GM06990 (cell line): ENCODE measurements at regions not wholly inside any gene's neighbourhood (a gene's known extent, or its start where the extent isn't known, plus 50 kb on each side); places are given as distances from the start of the nearest gene placed in this dataset.
"Not testable (repeated sequence)": the region's sequence is repeated elsewhere in the genome, so short reads cannot be mapped to it uniquely, and the experiment has no call there.

Source experiments
- DNase-seq: peaks from one replicate; pipeline ENCODE4 v3.0.0-alpha.2; 2011; ENCODE audit not compliant: insufficient read length; ENCODE audit errors: extremely low read depth
- H3K27me3 ChIP-seq: replicated peaks from 2 replicates; pipeline ENCODE4 v1.6.0; 2011; ENCODE audit warnings: low read length; ENCODE audit not compliant: control insufficient read depth, insufficient read depth
- H3K36me3 ChIP-seq: 2 replicates; pipeline ENCODE4 v1.5.1; 2011; ENCODE audit warnings: low read length; ENCODE audit not compliant: control insufficient read depth, insufficient read depth
- H3K4me3 ChIP-seq: replicated peaks from 2 replicates; pipeline ENCODE4 v1.5.1; 2011; ENCODE audit warnings: low read depth, mild to moderate bottlenecking, control low read depth, low read length
- CTCF ChIP-seq: IDR thresholded peaks from 2 replicates; pipeline ENCODE4 v1.5.1; 2011; ENCODE audit warnings: low read length, control low read depth, mild to moderate bottlenecking, inconsistent platforms; ENCODE audit not compliant: insufficient read depth, poor library complexity, severe bottlenecking

GRCh38 chr2:111522231-111522768 is 361.7 kb downstream of the ANAPC1 start:
- H3K36me3 ChIP-seq: no peaks in the 10 kb centered on the region
- H3K4me3 ChIP-seq: no peak overlapping the region
- no peak for TF ChIP-seq CTCF
- H3K27me3 ChIP-seq: peaks cover 1% of the 10 kb centered on the region; the same call in 1 of the 2 replicates
- DNase-seq: no peak

GRCh38 chr2:111523009-111523408 is 361.0 kb downstream of the ANAPC1 start:
- no peak for TF ChIP-seq CTCF
- DNase-seq: no peak
- Histone ChIP-seq H3K27me3 (peaks cover 1% of the 10 kb centered on the region; the same call in 1 of the 2 replicates), H3K36me3 (no peaks in the 10 kb centered on the region), H3K4me3 (no peak overlapping the region)

- not testable (repeated sequence) for H3K27me3 ChIP-seq, H3K36me3 ChIP-seq, DNase-seq, H3K4me3 ChIP-seq
These were observed 359.0 kb downstream of the ANAPC1 start for GRCh38 chr2:111525026-111525425.

- H3K27me3 ChIP-seq, H3K4me3 ChIP-seq, DNase-seq, H3K36me3 ChIP-seq: not testable (repeated sequence)
These were observed 357.9 kb downstream of the ANAPC1 start for GRCh38 chr2:111526041-111526639.

- H3K36me3 ChIP-seq, H3K4me3 ChIP-seq, H3K27me3 ChIP-seq, DNase-seq: not testable (repeated sequence)
These were observed 356.1 kb downstream of the ANAPC1 start for GRCh38 chr2:111527707-111528400.

- DNase-seq: not testable (repeated sequence)
These were observed 355.0 kb downstream of the ANAPC1 start for GRCh38 chr2:111529022-111529421.

GRCh38 chr2:111530239-111530965 is 353.6 kb downstream of the ANAPC1 start:
- H3K36me3 ChIP-seq, H3K27me3 ChIP-seq, DNase-seq, H3K4me3 ChIP-seq: not testable (repeated sequence)

More at GRCh38 chr2:111529022-111529421, 355.0 kb downstream of the ANAPC1 start:
- not testable (repeated sequence) for H3K36me3 ChIP-seq, H3K4me3 ChIP-seq, H3K27me3 ChIP-seq

GRCh38 chr2:111532682-111533556 is 351.1 kb downstream of the ANAPC1 start:
- H3K27me3 ChIP-seq, DNase-seq, H3K4me3 ChIP-seq, H3K36me3 ChIP-seq: not testable (repeated sequence)

- not testable (repeated sequence) for H3K36me3 ChIP-seq, H3K27me3 ChIP-seq, H3K4me3 ChIP-seq, DNase-seq
These were observed 350.3 kb downstream of the ANAPC1 start for GRCh38 chr2:111533557-111534247.
